HepG2 (cell line): ENCODE measurements at regions not wholly inside any gene's neighbourhood (a gene's known extent, or its start where the extent isn't known, plus 50 kb on each side); places are given as distances from the start of the nearest gene placed in this dataset.
A peak's percentile ranks its signal among the peaks of the same experiment; 100 is the strongest.

Experiments
- ATAC-seq: fragments of 200-7000 bp; cut with Tn5 transposase; 3 replicates; pipeline ENCODE4 v1.9.1; 2020; ENCODE audit warnings: mild to moderate bottlenecking, moderate library complexity
- BruUV-seq: library from RNA; stranded (reverse); fragments of 400-500 nt; replicated peaks from 2 replicates; lab custom pipeline; 2021; lab: Mats Ljungman, UMichigan
- CTCF ChIA-PET: fragments of 300-600 bp; formaldehyde crosslinking; extraction: SDS; loops from one replicate; lab custom pipeline; 2021; ENCODE audit warnings: low total read pairs, inconsistent platforms, low intra/inter-chr PET ratio; lab: Yijun Ruan, JAX
- POLR2A ChIA-PET: fragments of 350-600 bp; sonication (Branson Sonifier 250); formaldehyde crosslinking; loops from one replicate; lab custom pipeline; 2020; ENCODE audit warnings: antibody characterized with exemption, inconsistent platforms; lab: Yijun Ruan, JAX
- DNase-seq: peaks from one replicate; pipeline ENCODE4 v3.0.0-alpha.2; 2015; ENCODE audit warnings: low spot score
- FAIRE-seq: peaks from 3 replicates; lab custom pipeline; 2011; peaks lifted over from hg19 to GRCh38; lab: Jason Lieb, UNC
- H2AFZ ChIP-seq: one replicate; pipeline ENCODE4 v1.6.1; 2011; ENCODE audit warnings: low read length, inconsistent platforms
- H3K27ac ChIP-seq: fragments of 300-600 bp; 3 replicates; pipeline ENCODE4 v1.8.0; 2011; ENCODE audit warnings: mixed run types, mild to moderate bottlenecking, mixed read lengths, low read length, inconsistent platforms; ENCODE audit not compliant: insufficient read depth; ENCODE audit errors: extremely low read length
- H3K27me3 ChIP-seq, 2 experiments: fragments of 200-600 bp in 1 of 2; 2 replicates in 1 of 2; 3 replicates in 1 of 2; pipeline versions ENCODE4 v1.6.0 to v1.8.0; 2011; ENCODE audit warnings: low read length in 2 of 2, mild to moderate bottlenecking in 2 of 2, moderate library complexity in 2 of 2, inconsistent platforms in 1 of 2; ENCODE audit not compliant: insufficient read depth in 2 of 2, control insufficient read depth in 1 of 2
- H3K36me3 ChIP-seq, 2 experiments: fragments of 200-600 bp in 1 of 2; replicated peaks in 1 of 2; 2 replicates in 1 of 2; 3 replicates in 1 of 2; pipeline versions ENCODE4 v1.5.1 to v1.8.0; 2011; ENCODE audit warnings: low read length in 2 of 2, inconsistent platforms in 1 of 2; ENCODE audit not compliant: insufficient read depth in 2 of 2, control insufficient read depth in 1 of 2
- H3K4me1 ChIP-seq: 2 replicates; pipeline ENCODE4 v1.5.1; 2012; ENCODE audit warnings: low read length, inconsistent platforms; ENCODE audit not compliant: insufficient read depth
- H3K4me2 ChIP-seq: 2 replicates; pipeline ENCODE4 v1.6.0; 2011; ENCODE audit warnings: low read depth, low read length, inconsistent platforms
- H3K4me3 ChIP-seq, 3 experiments: fragments of 200-600 bp in 1 of 3; sonication (generic), shearing (Covaris generic) in 1 of 3; replicated peaks in 1 of 3; 2 replicates each; pipeline ENCODE4 v1.5.1; 2011 to 2016; ENCODE audit warnings: low read length in 3 of 3, inconsistent platforms in 2 of 3, low read depth in 2 of 3, mild to moderate bottlenecking in 2 of 3, control low read depth in 1 of 3, mixed read lengths in 1 of 3; ENCODE audit not compliant: insufficient read depth in 1 of 3
- H3K79me2 ChIP-seq: one replicate; pipeline ENCODE4 v1.6.1; 2011; ENCODE audit warnings: low read length, inconsistent platforms; ENCODE audit not compliant: insufficient read depth
- H3K9ac ChIP-seq: 2 replicates; pipeline ENCODE4 v1.6.0; 2011; ENCODE audit warnings: mild to moderate bottlenecking, low read depth, low read length, inconsistent platforms; ENCODE audit not compliant: insufficient read depth
- H3K9me3 ChIP-seq: 2 replicates; pipeline ENCODE4 v1.5.1; 2012; ENCODE audit warnings: mild to moderate bottlenecking, low read length
- H4K20me1 ChIP-seq: 2 replicates; pipeline ENCODE4 v1.6.0; 2011; ENCODE audit warnings: inconsistent platforms, mild to moderate bottlenecking, low read length, moderate library complexity; ENCODE audit not compliant: insufficient read depth
- EP300 ChIP-seq, 3 experiments: sonication (generic) in 1 of 3; formaldehyde crosslinking in 1 of 3; IDR thresholded peaks; 2 replicates each; pipeline versions ENCODE4 v1.5.1 to v1.6.1; 2011 to 2020; ENCODE audit warnings: low read depth in 2 of 3, low read length in 2 of 3, borderline replicate concordance in 1 of 3, improper control_type of control experiment in 1 of 3, mild to moderate bottlenecking in 1 of 3, missing genetic modification reagents in 1 of 3, moderate library complexity in 1 of 3
- KAT2B ChIP-seq: fragments of 150-350 bp; IDR thresholded peaks from 2 replicates; pipeline ENCODE4 v1.6.1; 2014; ENCODE audit warnings: low read depth, low read length, borderline replicate concordance
- KDM2A ChIP-seq: sonication (generic); formaldehyde crosslinking; IDR thresholded peaks from 2 replicates; pipeline ENCODE4 v1.4.0; 2020; ENCODE audit warnings: low read depth, missing genetic modification reagents, borderline replicate concordance
- NR2F1 ChIP-seq, 2 experiments: fragments of 450-650 bp in 1 of 2; formaldehyde crosslinking in 1 of 2; IDR thresholded peaks; 2 replicates each; pipeline versions ENCODE4 v1.5.0 to v1.6.1; 2016 to 2020; ENCODE audit warnings: mild to moderate bottlenecking in 1 of 2, missing compliant biosample characterization in 1 of 2, missing genetic modification reagents in 1 of 2, moderate library complexity in 1 of 2
- TGIF2 ChIP-seq: IDR thresholded peaks from 2 replicates; pipeline ENCODE4 v1.6.1; 2016; ENCODE audit warnings: control low read depth, missing compliant biosample characterization
- ZBTB7B ChIP-seq: sonication (generic); formaldehyde crosslinking; IDR thresholded peaks from 2 replicates; pipeline ENCODE4 v1.4.0; 2020; ENCODE audit warnings: missing genetic modification reagents
- ZFP1 ChIP-seq: IDR thresholded peaks from 2 replicates; pipeline ENCODE4 v1.6.1; 2016
- ZNF383 ChIP-seq: sonication (generic); formaldehyde crosslinking; IDR thresholded peaks from 2 replicates; pipeline ENCODE4 v1.4.0; 2020; ENCODE audit warnings: missing genetic modification reagents, mild to moderate bottlenecking, borderline replicate concordance
- WGBS: methylation state at CpG from one replicate; pipeline ENCODE4 v1.1.6; 2017; ENCODE audit warnings: low lambda C conversion rate; 5-methylcytosine and 5-hydroxymethylcytosine counted together
- in situ Hi-C: cut with HindIII; loops from 2 replicates; pipeline ENCODE4 v1.10.0; 2017; ENCODE audit warnings: low pct_unique_long_range_greater_than_20kb; ENCODE audit not compliant: extremely low pct_ligation_motif_present
- intact Hi-C: fragments of 100-400 bp; cut with micrococcal nuclease; formaldehyde crosslinking; loops from one replicate; pipeline ENCODE4 v1.10.0; 2022; ENCODE audit not compliant: unreplicated experiment
- TF ChIP-seq, protein P1 (sequence below): sonication (generic); formaldehyde crosslinking; IDR thresholded peaks from 2 replicates; pipeline ENCODE4 v1.4.0; 2020; ENCODE audit warnings: missing genetic modification reagents

DNA sequence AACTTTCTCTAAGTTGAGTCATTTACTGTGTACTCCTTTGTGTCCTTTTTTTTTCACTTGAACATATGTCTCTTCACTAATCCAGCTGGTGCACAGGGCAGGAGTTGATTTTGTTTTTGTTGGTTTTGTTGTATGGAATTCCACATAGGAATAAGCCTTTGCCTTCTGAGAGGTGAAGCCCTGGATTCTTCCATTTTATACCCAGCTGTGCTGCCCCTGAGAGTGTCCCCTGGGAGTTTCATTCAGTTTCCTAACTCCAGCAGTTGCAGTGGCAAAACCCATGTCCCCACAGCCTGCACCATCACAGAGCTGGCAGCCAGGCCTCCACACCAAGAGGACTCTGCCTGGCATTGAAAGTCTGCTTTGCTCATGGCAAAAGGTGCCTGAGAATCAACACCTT lies 107.3 kb upstream of the SYNDIG1 start:
- Histone ChIP-seq H3K9me3 (peaks cover 29% of the 10 kb centered on the region), H2AFZ (no peak overlapping the region), H3K27ac (no peak overlapping the region), H3K9ac (no peak overlapping the region), H4K20me1 (no peaks in the 10 kb centered on the region), H3K27me3 (peaks cover 0 to 8% of the 10 kb centered on the region in 2 experiments; a peak in 2 of 5 replicates), H3K4me2 (no peak overlapping the region), H3K36me3 (no peaks in the 10 kb centered on the region), H3K4me1 (no peaks in the 10 kb centered on the region), H3K4me3 (no peak overlapping the region), H3K79me2 (no peaks in the 10 kb centered on the region)
- intact Hi-C loops (no loop called here), in situ Hi-C loops (no loop called here)
- TF ChIP-seq TGIF2 (CRISPR knock-in tag) (no peak), ZFP1 (peak; percentile 89; the same call in 1 of the 2 replicates)
- ChIA-PET POLR2A (no interaction called here), CTCF (no interaction called here)
- DNase-seq (no peak), ATAC-seq (no peak), FAIRE-seq (no peak)
- BruUV-seq = no TSS peak

DNA sequence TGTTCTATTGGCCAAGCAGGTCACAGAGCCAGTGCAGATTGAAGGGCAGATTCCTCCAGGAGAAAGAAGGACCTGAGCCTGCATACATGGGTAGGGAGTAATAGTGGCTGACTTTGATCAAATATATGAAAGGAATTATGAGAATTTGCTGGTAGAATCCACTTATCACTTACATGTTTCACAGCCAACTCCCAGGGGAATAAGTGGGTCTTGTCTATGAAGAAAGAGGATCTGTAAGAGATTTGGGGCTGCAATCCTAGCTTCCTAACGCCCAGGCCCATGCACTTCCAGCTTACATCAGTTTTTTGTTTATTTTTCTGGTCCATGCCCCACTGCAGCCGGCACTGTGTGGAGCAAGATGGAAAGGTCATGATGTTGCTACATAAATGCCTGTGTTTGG lies 107.9 kb upstream of the SYNDIG1 start:
- TF ChIP-seq KDM2A (CRISPR knock-in tag) = no peak
- TF ChIP-seq NR2F1 (CRISPR knock-in tag; IDR thresholded peaks at IDR 0.05) = no peak
- TF ChIP-seq ZBTB7B = no peak
- TF ChIP-seq EP300 (IDR thresholded peaks at IDR 0.05; ENCODE audit: low read depth in 2 of 2, low read length in 2 of 2) = no peak
- no peak for TF ChIP-seq EP300 (CRISPR knock-in tag; IDR thresholded peaks at IDR 0.05; ENCODE audit: borderline replicate concordance)
- TF ChIP-seq, protein P1, sequence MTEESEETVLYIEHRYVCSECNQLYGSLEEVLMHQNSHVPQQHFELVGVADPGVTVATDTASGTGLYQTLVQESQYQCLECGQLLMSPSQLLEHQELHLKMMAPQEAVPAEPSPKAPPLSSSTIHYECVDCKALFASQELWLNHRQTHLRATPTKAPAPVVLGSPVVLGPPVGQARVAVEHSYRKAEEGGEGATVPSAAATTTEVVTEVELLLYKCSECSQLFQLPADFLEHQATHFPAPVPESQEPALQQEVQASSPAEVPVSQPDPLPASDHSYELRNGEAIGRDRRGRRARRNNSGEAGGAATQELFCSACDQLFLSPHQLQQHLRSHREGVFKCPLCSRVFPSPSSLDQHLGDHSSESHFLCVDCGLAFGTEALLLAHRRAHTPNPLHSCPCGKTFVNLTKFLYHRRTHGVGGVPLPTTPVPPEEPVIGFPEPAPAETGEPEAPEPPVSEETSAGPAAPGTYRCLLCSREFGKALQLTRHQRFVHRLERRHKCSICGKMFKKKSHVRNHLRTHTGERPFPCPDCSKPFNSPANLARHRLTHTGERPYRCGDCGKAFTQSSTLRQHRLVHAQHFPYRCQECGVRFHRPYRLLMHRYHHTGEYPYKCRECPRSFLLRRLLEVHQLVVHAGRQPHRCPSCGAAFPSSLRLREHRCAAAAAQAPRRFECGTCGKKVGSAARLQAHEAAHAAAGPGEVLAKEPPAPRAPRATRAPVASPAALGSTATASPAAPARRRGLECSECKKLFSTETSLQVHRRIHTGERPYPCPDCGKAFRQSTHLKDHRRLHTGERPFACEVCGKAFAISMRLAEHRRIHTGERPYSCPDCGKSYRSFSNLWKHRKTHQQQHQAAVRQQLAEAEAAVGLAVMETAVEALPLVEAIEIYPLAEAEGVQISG (CRISPR knock-in tag) = no peak
- no peak for TF ChIP-seq ZNF383 (CRISPR knock-in tag)
- TF ChIP-seq KAT2B = no peak
- TF ChIP-seq, all 625 proteins: peak for 0
- H3K4me3 ChIP-seq = no peak overlapping the region
- no peaks in the 10 kb centered on the region for H3K79me2 ChIP-seq
- intact Hi-C loops (no loop called here), in situ Hi-C loops (no loop called here)
- no peaks in the 10 kb centered on the region for H3K4me1 ChIP-seq
- no peak for DNase-seq
- ChIA-PET POLR2A (no interaction called here), CTCF (no interaction called here)
- H3K27me3 ChIP-seq = peaks cover 0 to 3% of the 10 kb centered on the region in 2 experiments; a peak in 2 of 5 replicates
- no peaks in the 10 kb centered on the region for H4K20me1 ChIP-seq
- no peak overlapping the region for H2AFZ ChIP-seq
- H3K4me2 ChIP-seq = no peak overlapping the region
- BruUV-seq = no TSS peak
- H3K27ac ChIP-seq = no peak overlapping the region
- peaks cover 29% of the 10 kb centered on the region for H3K9me3 ChIP-seq
- H3K36me3 ChIP-seq = no peaks in the 10 kb centered on the region
- WGBS = 0% methylated on average over 2 of the region's 2 CpGs
- no peak for ATAC-seq
- no peak overlapping the region for H3K9ac ChIP-seq
- no peak for FAIRE-seq
